ENCODE measurements at regions not wholly inside any gene's neighbourhood (a gene's known extent, or its start where the extent isn't known, plus 50 kb on each side); places are given as distances from the start of the nearest gene placed in this dataset.

DNA sequence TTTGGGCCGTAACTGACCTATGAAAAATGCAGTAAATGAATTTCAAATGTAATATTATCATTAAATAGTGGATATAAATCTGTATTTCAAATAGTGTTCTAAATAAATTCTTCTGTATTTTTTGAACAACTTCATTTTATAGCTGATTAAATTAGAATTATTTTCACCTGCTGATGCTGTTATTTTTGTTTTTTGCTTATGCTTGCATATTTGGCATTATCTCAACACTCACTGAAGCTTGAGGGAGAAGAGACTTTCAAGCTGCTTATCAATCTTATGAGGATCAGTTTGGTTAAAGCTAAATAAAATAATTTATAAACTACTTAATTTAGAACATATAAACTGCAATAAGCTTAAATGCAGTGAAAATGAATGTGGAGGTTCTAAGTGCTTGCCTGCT, 251.3 kb upstream of the PCDH9 start:
- TF ChIP-seq TAF1 (IDR thresholded peaks at IDR 0.05; ENCODE audit: borderline replicate concordance, low read depth, low read length) (no peak), GABPA (IDR thresholded peaks at IDR 0.05; ENCODE audit: low read depth) (no peak), EZH2phosphoT487 (IDR thresholded peaks at IDR 0.05; ENCODE audit: borderline replicate concordance, low read depth) (no peak), EP300 (IDR thresholded peaks at IDR 0.05; ENCODE audit: borderline replicate concordance in 1 of 2, low read depth in 1 of 2, low read length in 1 of 2) (no peak), MEF2A (IDR thresholded peaks at IDR 0.05; ENCODE audit: borderline replicate concordance, low read depth) (no peak), GATA2 (CRISPR knock-in tag; IDR thresholded peaks at IDR 0.05) (no peak), NRF1 (IDR thresholded peaks at IDR 0.05; ENCODE audit: low read depth, low read length) (no peak), RCOR1 (IDR thresholded peaks at IDR 0.05; ENCODE audit: low read length) (no peak), RAD21 (IDR thresholded peaks at IDR 0.05; ENCODE audit: low read length) (no peak), POLR2AphosphoS5 (IDR thresholded peaks at IDR 0.05; ENCODE audit: low read depth, low read length) (no peak), CHD2 (IDR thresholded peaks at IDR 0.05; ENCODE audit: low read length, partially characterized antibody) (no peak)
- TF ChIP-seq, protein P1, sequence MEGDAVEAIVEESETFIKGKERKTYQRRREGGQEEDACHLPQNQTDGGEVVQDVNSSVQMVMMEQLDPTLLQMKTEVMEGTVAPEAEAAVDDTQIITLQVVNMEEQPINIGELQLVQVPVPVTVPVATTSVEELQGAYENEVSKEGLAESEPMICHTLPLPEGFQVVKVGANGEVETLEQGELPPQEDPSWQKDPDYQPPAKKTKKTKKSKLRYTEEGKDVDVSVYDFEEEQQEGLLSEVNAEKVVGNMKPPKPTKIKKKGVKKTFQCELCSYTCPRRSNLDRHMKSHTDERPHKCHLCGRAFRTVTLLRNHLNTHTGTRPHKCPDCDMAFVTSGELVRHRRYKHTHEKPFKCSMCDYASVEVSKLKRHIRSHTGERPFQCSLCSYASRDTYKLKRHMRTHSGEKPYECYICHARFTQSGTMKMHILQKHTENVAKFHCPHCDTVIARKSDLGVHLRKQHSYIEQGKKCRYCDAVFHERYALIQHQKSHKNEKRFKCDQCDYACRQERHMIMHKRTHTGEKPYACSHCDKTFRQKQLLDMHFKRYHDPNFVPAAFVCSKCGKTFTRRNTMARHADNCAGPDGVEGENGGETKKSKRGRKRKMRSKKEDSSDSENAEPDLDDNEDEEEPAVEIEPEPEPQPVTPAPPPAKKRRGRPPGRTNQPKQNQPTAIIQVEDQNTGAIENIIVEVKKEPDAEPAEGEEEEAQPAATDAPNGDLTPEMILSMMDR (IDR thresholded peaks at IDR 0.05) = no peak
- TF ChIP-seq, protein P2, sequence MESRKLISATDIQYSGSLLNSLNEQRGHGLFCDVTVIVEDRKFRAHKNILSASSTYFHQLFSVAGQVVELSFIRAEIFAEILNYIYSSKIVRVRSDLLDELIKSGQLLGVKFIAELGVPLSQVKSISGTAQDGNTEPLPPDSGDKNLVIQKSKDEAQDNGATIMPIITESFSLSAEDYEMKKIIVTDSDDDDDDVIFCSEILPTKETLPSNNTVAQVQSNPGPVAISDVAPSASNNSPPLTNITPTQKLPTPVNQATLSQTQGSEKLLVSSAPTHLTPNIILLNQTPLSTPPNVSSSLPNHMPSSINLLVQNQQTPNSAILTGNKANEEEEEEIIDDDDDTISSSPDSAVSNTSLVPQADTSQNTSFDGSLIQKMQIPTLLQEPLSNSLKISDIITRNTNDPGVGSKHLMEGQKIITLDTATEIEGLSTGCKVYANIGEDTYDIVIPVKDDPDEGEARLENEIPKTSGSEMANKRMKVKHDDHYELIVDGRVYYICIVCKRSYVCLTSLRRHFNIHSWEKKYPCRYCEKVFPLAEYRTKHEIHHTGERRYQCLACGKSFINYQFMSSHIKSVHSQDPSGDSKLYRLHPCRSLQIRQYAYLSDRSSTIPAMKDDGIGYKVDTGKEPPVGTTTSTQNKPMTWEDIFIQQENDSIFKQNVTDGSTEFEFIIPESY (IDR thresholded peaks at IDR 0.05; ENCODE audit: borderline replicate concordance, low read depth) = no peak
- TF ChIP-seq, protein P3, sequence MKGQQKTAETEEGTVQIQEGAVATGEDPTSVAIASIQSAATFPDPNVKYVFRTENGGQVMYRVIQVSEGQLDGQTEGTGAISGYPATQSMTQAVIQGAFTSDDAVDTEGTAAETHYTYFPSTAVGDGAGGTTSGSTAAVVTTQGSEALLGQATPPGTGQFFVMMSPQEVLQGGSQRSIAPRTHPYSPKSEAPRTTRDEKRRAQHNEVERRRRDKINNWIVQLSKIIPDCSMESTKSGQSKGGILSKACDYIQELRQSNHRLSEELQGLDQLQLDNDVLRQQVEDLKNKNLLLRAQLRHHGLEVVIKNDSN (IDR thresholded peaks at IDR 0.05; ENCODE audit: borderline replicate concordance, low read depth) = no peak

Measured in SK-N-SH (cell line).